ENCODE measurements at regions not wholly inside any gene's neighbourhood (a gene's known extent, or its start where the extent isn't known, plus 50 kb on each side); places are given as distances from the start of the nearest gene placed in this dataset.

GRCh38 chr3:194070220-194070633, 65.7 kb upstream of the HES1 start:
- H3K27me3 ChIP-seq (ENCODE audit: insufficient read depth, low read length), result no peaks in the 10 kb centered on the region; the same call in 1 of the 2 replicates
- intact Hi-C loops (cut with micrococcal nuclease), result loop anchor here (5.0 kb wide), 1 partner anchor 67 kb away; the partner anchor contains the start of gene HES1
- no peaks in the 10 kb centered on the region for H4K20me1 ChIP-seq (ENCODE audit: insufficient read depth)
- TF ChIP-seq CEBPB (IDR thresholded peaks at IDR 0.05; ENCODE audit: low read depth), result no peak
- no peak for TF ChIP-seq CBX3 (IDR thresholded peaks at IDR 0.05; ENCODE audit: low read depth)
- no peak for TF ChIP-seq POLR2A (IDR thresholded peaks at IDR 0.05; ENCODE audit: borderline replicate concordance, extremely low read depth, insufficient read depth, insufficient read length)
- no peak for TF ChIP-seq ELF1 (IDR thresholded peaks at IDR 0.05; ENCODE audit: borderline replicate concordance, low read depth)
- TF ChIP-seq SP1 (IDR thresholded peaks at IDR 0.05; ENCODE audit: low read depth), result no peak
- TF ChIP-seq CTCF (IDR thresholded peaks at IDR 0.05 in 2 of 3, conservative IDR thresholded peaks at IDR 0.05 in 1 of 3; ENCODE audit: borderline replicate concordance in 1 of 3, insufficient read depth in 1 of 3, low read depth in 2 of 3, low read length in 2 of 3), result no peak
- TF ChIP-seq TCF7L2 (IDR thresholded peaks at IDR 0.05; ENCODE audit: borderline replicate concordance, extremely low read depth, insufficient read depth, insufficient read length), result no peak
- TF ChIP-seq EGR1 (IDR thresholded peaks at IDR 0.05; ENCODE audit: low read depth), result no peak
- TF ChIP-seq MAX (IDR thresholded peaks at IDR 0.05), result no peak
- no peak for TF ChIP-seq POLR2AphosphoS5 (IDR thresholded peaks at IDR 0.05; ENCODE audit: low read depth, low read length)
- TF ChIP-seq ZNF274 (IDR thresholded peaks at IDR 0.05; ENCODE audit: low read depth, low read length), result no peak
- TF ChIP-seq FOSL1 (IDR thresholded peaks at IDR 0.05; ENCODE audit: low read depth), result no peak
- no peak for TF ChIP-seq SIN3A (IDR thresholded peaks at IDR 0.05; ENCODE audit: low read depth)
- TF ChIP-seq RAD21 (IDR thresholded peaks at IDR 0.05; ENCODE audit: low read depth), result no peak
- TF ChIP-seq YY1 (IDR thresholded peaks at IDR 0.05; ENCODE audit: extremely low read depth, insufficient replicate concordance, low read depth, low read length), result no peak
- no peak for TF ChIP-seq EZH2 (IDR thresholded peaks at IDR 0.05)
- TF ChIP-seq JUND (IDR thresholded peaks at IDR 0.05), result no peak
- TF ChIP-seq ZBTB33 (IDR thresholded peaks at IDR 0.05; ENCODE audit: extremely low read depth, insufficient replicate concordance, low read length), result no peak
- POLR2A ChIA-PET, result interaction anchor here (0.7 to 1.0 kb wide), 3 partner anchors 19 to 243 kb away, joined by 3 to 4 read pairs (median 4); partner anchors contain the start of gene HES1
- DNase-seq (ENCODE audit: low read depth, low spot score) (no peak), ATAC-seq (no peak)
- peak overlapping the region; percentile 58 for H3K9ac ChIP-seq (ENCODE audit: low read length)
- peaks cover 0 to 9% of the 10 kb centered on the region in 2 experiments; a peak in 3 of 4 replicates for H3K9me3 ChIP-seq (ENCODE audit: control insufficient read depth in 1 of 2, insufficient read depth in 1 of 2, low read depth in 1 of 2, low read length in 2 of 2)
- H3K27ac ChIP-seq (ENCODE audit: low read depth, low read length), result peak overlapping the region; percentile 49; the same call in 1 of the 2 replicates
- CTCF ChIA-PET, result interaction anchor here (1.5 kb wide), 2 partner anchors 19 to 69 kb away, joined by 3 read pairs; no protein-coding TSS in a partner anchor
- H3K4me3 ChIP-seq (replicated peaks in 1 of 2; ENCODE audit: low read depth in 1 of 2, low read length in 2 of 2), result peak overlapping the region in 1 of 2 experiments; percentile 50; a peak in 3 of 4 replicates
- H2AFZ ChIP-seq (ENCODE audit: low read depth, low read length, poor library complexity, severe bottlenecking), result no peak overlapping the region
- no peaks in the 10 kb centered on the region for H3K36me3 ChIP-seq (ENCODE audit: control insufficient read depth in 1 of 2, insufficient read depth in 2 of 2, low read length in 2 of 2)
- H3K4me1 ChIP-seq (ENCODE audit: control insufficient read depth in 1 of 2, insufficient read depth in 2 of 2, low read length in 2 of 2), result peaks cover 12 to 33% of the 10 kb centered on the region in 2 experiments
- no TSS peak for BruUV-seq (replicated peaks)
- peak overlapping the region; percentile 81 for H3K4me2 ChIP-seq (ENCODE audit: low read length)
- no peaks in the 10 kb centered on the region for H3K9me2 ChIP-seq (ENCODE audit: insufficient read depth)
- RAD21 ChIA-PET (ENCODE audit: low non-redundant PET in 1 of 2, low total read pairs in 2 of 2, uncharacterized antibody in 2 of 2, unreplicated experiment in 2 of 2), result interaction anchor here in 1 of 2 experiments (0.9 kb wide), 1 partner anchor 289 kb away, joined by 3 read pairs; no protein-coding TSS in a partner anchor
- no peaks in the 10 kb centered on the region for H3K79me2 ChIP-seq (ENCODE audit: insufficient read depth, low read length)
